ENCODE measurements at regions not wholly inside any gene's neighbourhood (a gene's known extent, or its start where the extent isn't known, plus 50 kb on each side); places are given as distances from the start of the nearest gene placed in this dataset.

- Histone ChIP-seq H3K27ac (no peak overlapping the region), H3K9me3 (no peaks in the 10 kb centered on the region), H3K4me3 (no peak overlapping the region), H3K27me3 (no peaks in the 10 kb centered on the region), H3K4me1 (no peaks in the 10 kb centered on the region), H3K36me3 (no peaks in the 10 kb centered on the region)
- intact Hi-C loops (cut with DNase I) = no loop called here
- TF ChIP-seq CTCF (IDR thresholded peaks at IDR 0.05) = no peak
- DNase-seq (no peak), ATAC-seq (no peak)
Measured at GRCh38 chr9:27750566-27750965, 177.3 kb upstream of the C9orf72 start.

GRCh38 chr9:27752069-27752468, 178.8 kb upstream of the C9orf72 start:
- Histone ChIP-seq H3K9me3 (no peaks in the 10 kb centered on the region), H3K4me3 (no peak overlapping the region), H3K36me3 (no peaks in the 10 kb centered on the region), H3K27ac (no peak overlapping the region), H3K4me1 (no peaks in the 10 kb centered on the region), H3K27me3 (no peaks in the 10 kb centered on the region)
- ATAC-seq (no peak), DNase-seq (no peak)
- intact Hi-C loops (cut with DNase I) = no loop called here
- TF ChIP-seq CTCF (IDR thresholded peaks at IDR 0.05) = no peak

- Histone ChIP-seq H3K27me3 (no peaks in the 10 kb centered on the region), H3K4me1 (no peaks in the 10 kb centered on the region), H3K9me3 (no peaks in the 10 kb centered on the region), H3K4me3 (no peak overlapping the region), H3K36me3 (no peaks in the 10 kb centered on the region), H3K27ac (no peak overlapping the region)
- no peak for ATAC-seq
- peak in 1 of 4 donors; percentile 28 for DNase-seq
- intact Hi-C loops (cut with DNase I) = loop anchor here in 1 of 2 donors (2.0 kb wide), 1 partner anchor 33 kb away; no protein-coding TSS in a partner anchor
- TF ChIP-seq CTCF (IDR thresholded peaks at IDR 0.05) = no peak
Measured at GRCh38 chr9:27755846-27756245, 182.6 kb upstream of the C9orf72 start.

- intact Hi-C loops (cut with DNase I) = loop anchor here in 1 of 2 donors (2.0 kb wide), 1 partner anchor 34 kb away; no protein-coding TSS in a partner anchor
- no peak for TF ChIP-seq CTCF (IDR thresholded peaks at IDR 0.05)
- no peaks in the 10 kb centered on the region for H3K9me3 ChIP-seq
- no peak for DNase-seq
- H3K4me3 ChIP-seq = no peak overlapping the region
- H3K36me3 ChIP-seq = no peaks in the 10 kb centered on the region
- no peaks in the 10 kb centered on the region for H3K27me3 ChIP-seq
- H3K4me1 ChIP-seq = no peaks in the 10 kb centered on the region
- H3K27ac ChIP-seq = no peak overlapping the region
- no peak for ATAC-seq
Measured at GRCh38 chr9:27756418-27756817, 183.1 kb upstream of the C9orf72 start.

- H3K36me3 ChIP-seq = no peaks in the 10 kb centered on the region
- no peaks in the 10 kb centered on the region for H3K27me3 ChIP-seq
- H3K4me1 ChIP-seq = no peaks in the 10 kb centered on the region
- intact Hi-C loops (cut with DNase I) = no loop called here
- ATAC-seq (no peak), DNase-seq (no peak)
- no peaks in the 10 kb centered on the region for H3K9me3 ChIP-seq
- no peak for TF ChIP-seq CTCF (IDR thresholded peaks at IDR 0.05)
- H3K4me3 ChIP-seq = no peak overlapping the region
- H3K27ac ChIP-seq = no peak overlapping the region
Measured at GRCh38 chr9:27763831-27764230, 190.6 kb upstream of the C9orf72 start.
